Effector memory CD8-positive, alpha-beta T cell (primary cell): ENCODE measurements at regions not wholly inside any gene's neighbourhood (a gene's known extent, or its start where the extent isn't known, plus 50 kb on each side); places are given as distances from the start of the nearest gene placed in this dataset.

Experiments used
- ATAC-seq: fragments of 150-1000 bp; cut with Tn5 transposase; replicated peaks from 2 replicates; pipeline ENCODE4 v1.10.0; 2021; ENCODE audit warnings: mild to moderate bottlenecking, moderate library complexity
- DNase-seq, 3 experiments: peaks; one replicate each; pipeline ENCODE4 v3.0.0; 2021
- H3K27ac Mint-ChIP-seq, 2 donors: one replicate each; pipeline ENCODE4 v1.8.0; 2022; ENCODE audit warnings: mild to moderate bottlenecking in 2 of 2, mixed read lengths in 2 of 2, moderate library complexity in 2 of 2
- H3K27me3 Mint-ChIP-seq, 2 donors: one replicate each; pipeline ENCODE4 v1.8.0; 2022; ENCODE audit warnings: mixed read lengths in 2 of 2
- H3K36me3 Mint-ChIP-seq: one replicate; pipeline ENCODE4 v1.8.0; 2022; ENCODE audit warnings: mild to moderate bottlenecking, moderate library complexity, mixed read lengths; ENCODE audit not compliant: insufficient read depth
- H3K4me1 Mint-ChIP-seq, 2 donors: one replicate each; pipeline ENCODE4 v1.8.0; 2022; ENCODE audit warnings: low read depth in 2 of 2, mixed read lengths in 2 of 2
- H3K4me3 Mint-ChIP-seq, 2 donors: one replicate each; pipeline ENCODE4 v1.8.0; 2022; ENCODE audit warnings: mild to moderate bottlenecking in 2 of 2, mixed read lengths in 2 of 2, moderate library complexity in 2 of 2
- H3K9me3 Mint-ChIP-seq, 2 donors: one replicate each; pipeline ENCODE4 v1.8.0; 2022; ENCODE audit warnings: mixed read lengths in 2 of 2

- ATAC-seq (no peak), DNase-seq (no peak)
- Mint-ChIP-seq H3K9me3 (peaks cover 2 to 6% of the 10 kb centered on the region in 2 donors), H3K36me3 (no peaks in the 10 kb centered on the region), H3K27ac (no peak overlapping the region), H3K4me3 (no peak overlapping the region), H3K27me3 (no peaks in the 10 kb centered on the region), H3K4me1 (no peaks in the 10 kb centered on the region)
Observed at GRCh38 chr12:17695495-17695894, 394.5 kb downstream of the RERGL start.

- no peak overlapping the region for H3K27ac Mint-ChIP-seq
- peaks cover 5 to 19% of the 10 kb centered on the region in 2 donors for H3K9me3 Mint-ChIP-seq
- H3K4me3 Mint-ChIP-seq: no peak overlapping the region
Observed at GRCh38 chr12:17691369-17691768, 398.6 kb downstream of the RERGL start.

DNA sequence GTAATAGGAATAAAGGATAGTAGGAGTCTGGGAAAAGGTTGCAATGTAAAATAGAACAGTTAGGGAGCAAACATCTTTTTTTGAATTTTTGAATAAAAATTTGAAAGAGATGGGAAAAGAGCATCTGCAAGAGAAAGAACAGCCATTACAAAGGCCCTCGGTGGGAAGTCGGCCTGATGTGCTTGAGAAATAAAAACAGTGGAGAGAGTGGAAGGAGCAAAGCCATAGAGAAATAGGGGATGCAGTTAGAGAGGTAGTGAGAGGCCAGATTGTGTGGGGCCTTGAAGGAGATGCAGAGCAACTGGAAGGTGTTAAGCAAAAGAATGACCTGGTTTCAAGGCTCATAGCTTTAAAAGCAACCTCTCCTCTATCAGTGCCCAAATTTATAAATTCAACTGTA is 409.8 kb downstream of the RERGL start:
- no peak for DNase-seq
- Mint-ChIP-seq H3K36me3 (no peaks in the 10 kb centered on the region), H3K4me1 (no peaks in the 10 kb centered on the region), H3K4me3 (no peak overlapping the region), H3K27ac (no peak overlapping the region), H3K27me3 (no peaks in the 10 kb centered on the region), H3K9me3 (peaks cover 7 to 11% of the 10 kb centered on the region in 2 donors)
- ATAC-seq: no peak

More at GRCh38 chr12:17691369-17691768, 398.6 kb downstream of the RERGL start:
- no peak for ATAC-seq
- Mint-ChIP-seq H3K27me3 (no peaks in the 10 kb centered on the region), H3K4me1 (no peaks in the 10 kb centered on the region), H3K36me3 (no peaks in the 10 kb centered on the region)
- no peak for DNase-seq

DNA sequence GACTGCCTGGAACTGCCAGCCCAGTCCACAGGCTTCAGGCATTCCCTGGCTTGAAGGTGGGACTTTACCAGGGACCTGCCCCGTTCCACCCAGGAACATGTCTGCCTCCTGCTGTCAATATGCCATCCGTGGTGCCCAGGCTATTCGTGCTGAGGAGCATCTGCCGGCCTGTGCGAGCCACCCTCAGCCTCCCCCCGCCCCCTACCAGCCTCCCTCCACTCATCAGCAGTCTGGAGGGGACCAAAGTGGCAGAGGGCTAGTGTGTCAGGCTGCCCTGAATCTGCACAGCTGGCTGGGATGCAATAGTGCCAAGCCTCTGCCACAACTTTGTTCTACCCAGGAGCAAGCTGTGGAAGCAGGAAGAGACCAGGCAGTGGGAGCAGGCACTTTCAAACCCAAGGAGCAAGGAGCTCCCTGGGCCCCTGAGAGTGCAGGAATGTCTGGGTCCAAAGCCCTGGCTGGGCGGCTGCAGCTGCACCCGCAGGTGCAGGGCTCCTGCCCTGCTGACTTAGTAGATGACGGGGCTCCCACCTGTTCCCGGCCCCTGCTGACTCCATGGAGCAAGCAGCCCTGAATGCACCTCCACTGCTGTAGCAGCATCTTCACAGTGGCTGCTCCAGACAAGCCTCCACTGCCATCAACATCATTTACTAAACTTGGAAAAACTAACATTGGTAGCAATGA is 423.2 kb downstream of the RERGL start:
- H3K4me1 Mint-ChIP-seq: no peaks in the 10 kb centered on the region

DNA sequence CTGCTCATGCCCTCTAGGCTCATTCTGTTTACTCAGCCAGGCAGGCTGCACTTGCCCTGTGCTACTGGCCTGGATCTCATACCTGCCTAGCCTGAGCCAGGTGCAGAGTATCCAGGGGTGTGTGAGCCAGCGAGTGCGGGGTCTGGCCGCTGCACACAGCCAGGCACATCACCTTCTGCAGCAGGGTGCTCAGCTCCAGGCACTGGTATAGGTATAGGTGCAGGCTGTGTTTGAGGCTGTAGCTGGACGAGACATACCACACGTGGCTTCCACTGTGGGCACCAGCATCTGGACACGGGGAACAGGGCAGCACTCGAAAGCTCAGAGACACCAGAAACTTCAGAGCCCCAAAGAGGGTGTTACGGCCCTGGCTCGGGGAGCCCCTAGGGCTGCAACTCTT is 424.2 kb downstream of the RERGL start:
- no peaks in the 10 kb centered on the region for H3K36me3 Mint-ChIP-seq
- no peak overlapping the region for H3K4me3 Mint-ChIP-seq

More for the DNA sequence above, 423.2 kb downstream of the RERGL start:
- Mint-ChIP-seq H3K4me3 (no peak overlapping the region), H3K9me3 (peaks cover 9 to 11% of the 10 kb centered on the region in 2 donors), H3K36me3 (no peaks in the 10 kb centered on the region), H3K27ac (no peak overlapping the region), H3K27me3 (no peaks in the 10 kb centered on the region)
- ATAC-seq (no peak), DNase-seq (no peak)

DNA sequence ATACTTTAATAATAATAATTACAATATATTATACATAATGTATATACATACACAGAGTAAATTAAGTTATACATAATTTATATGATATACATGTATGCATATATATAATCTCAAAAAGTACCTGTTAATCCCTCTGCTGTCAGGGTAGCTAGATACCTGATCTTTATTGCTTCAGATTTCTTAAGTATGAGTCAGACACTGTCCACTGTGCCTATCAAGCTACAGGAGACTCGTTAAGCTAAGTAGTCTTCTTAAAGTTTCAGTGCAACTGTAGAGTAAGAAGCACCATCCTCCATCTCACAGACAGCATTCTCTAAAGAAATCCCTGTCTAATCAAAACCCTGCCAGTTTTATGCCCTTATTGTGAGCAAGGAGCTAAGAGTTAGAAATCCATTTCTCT is 428.7 kb downstream of the RERGL start:
- Mint-ChIP-seq H3K9me3 (peaks cover 6 to 14% of the 10 kb centered on the region in 2 donors), H3K4me3 (no peak overlapping the region), H3K36me3 (no peaks in the 10 kb centered on the region), H3K27me3 (no peaks in the 10 kb centered on the region), H3K4me1 (no peaks in the 10 kb centered on the region), H3K27ac (no peak overlapping the region)
- ATAC-seq: no peak
- DNase-seq: no peak

More for the DNA sequence above, 424.2 kb downstream of the RERGL start:
- ATAC-seq (no peak), DNase-seq (no peak)
- Mint-ChIP-seq H3K9me3 (peaks cover 9 to 11% of the 10 kb centered on the region in 2 donors), H3K27me3 (no peaks in the 10 kb centered on the region), H3K27ac (no peak overlapping the region), H3K4me1 (no peaks in the 10 kb centered on the region)

DNA sequence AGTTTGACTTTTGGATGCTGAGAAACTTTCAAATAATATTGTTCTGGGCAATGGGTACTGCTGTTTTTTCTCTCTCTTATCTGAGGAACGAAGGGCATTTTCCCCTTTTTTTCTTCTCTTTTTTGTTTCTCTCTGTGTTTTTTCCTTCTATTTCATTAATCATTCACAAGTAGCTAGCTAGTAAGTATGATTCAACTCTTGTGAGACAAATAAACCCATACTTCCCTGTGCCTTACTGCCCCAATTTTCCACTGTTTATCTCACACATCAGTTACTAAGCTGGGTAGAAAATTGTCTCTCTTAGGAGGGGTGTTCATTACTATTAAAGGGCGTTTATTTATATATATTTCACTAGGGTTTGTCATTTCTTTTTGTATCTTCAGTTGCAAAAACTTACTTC is 437.6 kb downstream of the RERGL start:
- DNase-seq: no peak
- H3K9me3 Mint-ChIP-seq: peaks cover 0 to 2% of the 10 kb centered on the region in 2 donors
- ATAC-seq: no peak
- no peak overlapping the region for H3K4me3 Mint-ChIP-seq
- H3K27me3 Mint-ChIP-seq: no peaks in the 10 kb centered on the region
- H3K27ac Mint-ChIP-seq: no peak overlapping the region
- H3K36me3 Mint-ChIP-seq: no peaks in the 10 kb centered on the region
- no peaks in the 10 kb centered on the region for H3K4me1 Mint-ChIP-seq

DNA sequence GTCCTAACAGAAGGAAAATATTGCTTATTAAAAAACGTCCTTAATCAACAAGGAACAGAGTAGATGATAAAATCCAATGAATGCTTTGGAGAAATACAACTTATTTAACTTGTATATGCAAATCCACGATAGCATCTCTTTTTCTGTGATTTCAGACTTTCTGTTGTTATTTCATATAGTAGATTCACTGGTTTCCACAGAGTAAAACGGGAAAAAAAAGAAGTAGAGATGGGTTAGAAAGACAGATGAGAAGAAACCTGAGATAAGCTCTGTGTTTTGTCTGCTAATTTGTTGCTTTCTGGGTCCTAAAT is 447.7 kb downstream of the RERGL start:
- Mint-ChIP-seq H3K4me1 (peaks cover 0 to 2% of the 10 kb centered on the region in 2 donors), H3K36me3 (no peaks in the 10 kb centered on the region), H3K4me3 (peak overlapping the region in 1 of 2 donors; percentile 32), H3K27me3 (no peaks in the 10 kb centered on the region), H3K9me3 (peaks cover 2 to 19% of the 10 kb centered on the region in 2 donors), H3K27ac (no peak overlapping the region)
- ATAC-seq (no peak), DNase-seq (no peak)

DNA sequence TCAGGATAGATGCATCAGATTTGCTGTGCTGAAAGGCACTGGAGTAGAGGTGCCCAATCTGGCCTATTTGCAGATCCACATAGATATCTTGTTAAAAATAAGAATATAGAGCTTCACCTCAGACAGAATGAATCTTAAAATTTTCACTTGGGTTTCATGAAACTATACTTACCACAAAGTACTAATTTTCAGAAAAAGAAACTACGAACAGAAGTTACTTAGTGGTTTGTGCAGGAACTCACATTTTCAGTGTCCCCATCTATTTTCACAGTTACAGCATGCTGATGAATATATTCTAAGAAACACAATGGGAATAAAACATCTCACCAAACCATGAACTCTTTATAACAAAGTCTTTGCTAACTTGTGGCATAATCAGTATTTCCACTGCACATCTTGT is 449.4 kb downstream of the RERGL start:
- Mint-ChIP-seq H3K36me3 (no peaks in the 10 kb centered on the region), H3K4me3 (no peak overlapping the region), H3K4me1 (peaks cover 0 to 2% of the 10 kb centered on the region in 2 donors), H3K27me3 (no peaks in the 10 kb centered on the region), H3K27ac (no peak overlapping the region), H3K9me3 (peaks cover 0 to 12% of the 10 kb centered on the region in 2 donors)
- ATAC-seq (no peak), DNase-seq (no peak)

- Mint-ChIP-seq H3K4me1 (no peaks in the 10 kb centered on the region), H3K27me3 (no peaks in the 10 kb centered on the region), H3K27ac (no peak overlapping the region), H3K36me3 (no peaks in the 10 kb centered on the region), H3K9me3 (peaks cover 0 to 18% of the 10 kb centered on the region in 2 donors), H3K4me3 (no peak overlapping the region)
- no peak for ATAC-seq
- DNase-seq: no peak
Observed at GRCh38 chr12:17618831-17619230, 471.2 kb downstream of the RERGL start.

DNA sequence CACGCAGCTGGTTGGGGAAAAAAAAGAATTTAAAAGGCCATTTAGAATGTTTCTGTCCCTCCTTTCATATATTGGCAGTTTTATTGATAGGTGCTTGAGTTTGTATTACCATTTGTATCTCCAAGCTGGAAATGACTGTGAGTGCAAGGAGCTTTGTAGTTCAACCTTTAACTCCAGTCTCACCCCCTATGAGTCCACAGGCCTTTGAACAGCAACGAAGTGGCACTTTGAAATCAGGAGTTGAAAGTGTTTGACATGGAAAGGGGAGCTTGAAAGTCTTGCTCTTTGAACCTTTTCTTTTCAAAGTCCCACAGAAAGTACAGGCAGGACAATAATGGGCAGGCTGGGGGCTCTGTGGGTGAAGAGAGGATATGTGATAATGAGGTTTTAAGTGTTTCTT is 480.3 kb downstream of the RERGL start:
- no peaks in the 10 kb centered on the region for H3K36me3 Mint-ChIP-seq
- H3K27ac Mint-ChIP-seq: no peak overlapping the region
- no peak overlapping the region for H3K4me3 Mint-ChIP-seq
- ATAC-seq (no peak), DNase-seq (no peak)
- H3K27me3 Mint-ChIP-seq: no peaks in the 10 kb centered on the region
- H3K9me3 Mint-ChIP-seq: peaks cover 0 to 2% of the 10 kb centered on the region in 2 donors
- H3K4me1 Mint-ChIP-seq: no peaks in the 10 kb centered on the region

- no peak for ATAC-seq
- Mint-ChIP-seq H3K36me3 (no peaks in the 10 kb centered on the region), H3K9me3 (peaks cover 0 to 2% of the 10 kb centered on the region in 2 donors), H3K27ac (no peak overlapping the region), H3K4me1 (no peaks in the 10 kb centered on the region), H3K27me3 (no peaks in the 10 kb centered on the region), H3K4me3 (no peak overlapping the region)
- DNase-seq: no peak
Observed at GRCh38 chr12:17609153-17609552, 480.8 kb downstream of the RERGL start.

DNA sequence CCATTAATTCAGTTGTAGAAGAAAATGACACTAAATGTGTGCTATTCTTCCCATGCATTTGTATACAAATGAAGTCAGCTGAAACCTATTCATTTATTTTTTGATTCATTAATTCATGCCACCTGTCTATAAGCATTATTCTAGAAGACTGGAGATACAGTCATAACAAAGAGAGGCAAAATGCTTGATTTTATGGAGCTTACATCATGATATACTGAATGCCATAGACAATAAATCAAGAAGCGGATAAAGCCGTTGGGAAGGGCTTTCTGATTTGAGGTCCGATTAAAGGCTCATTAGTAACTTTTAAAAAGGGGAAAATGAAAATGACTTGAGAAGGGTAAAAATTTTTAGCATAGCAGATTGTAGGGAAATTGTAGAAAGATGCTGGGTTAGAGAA is 494.9 kb downstream of the RERGL start:
- no peaks in the 10 kb centered on the region for H3K27me3 Mint-ChIP-seq
- H3K4me1 Mint-ChIP-seq: no peaks in the 10 kb centered on the region
- no peaks in the 10 kb centered on the region for H3K36me3 Mint-ChIP-seq
- ATAC-seq (no peak), DNase-seq (no peak)
- no peak overlapping the region for H3K27ac Mint-ChIP-seq
- no peak overlapping the region for H3K4me3 Mint-ChIP-seq
- H3K9me3 Mint-ChIP-seq: peaks cover 0 to 6% of the 10 kb centered on the region in 2 donors

DNA sequence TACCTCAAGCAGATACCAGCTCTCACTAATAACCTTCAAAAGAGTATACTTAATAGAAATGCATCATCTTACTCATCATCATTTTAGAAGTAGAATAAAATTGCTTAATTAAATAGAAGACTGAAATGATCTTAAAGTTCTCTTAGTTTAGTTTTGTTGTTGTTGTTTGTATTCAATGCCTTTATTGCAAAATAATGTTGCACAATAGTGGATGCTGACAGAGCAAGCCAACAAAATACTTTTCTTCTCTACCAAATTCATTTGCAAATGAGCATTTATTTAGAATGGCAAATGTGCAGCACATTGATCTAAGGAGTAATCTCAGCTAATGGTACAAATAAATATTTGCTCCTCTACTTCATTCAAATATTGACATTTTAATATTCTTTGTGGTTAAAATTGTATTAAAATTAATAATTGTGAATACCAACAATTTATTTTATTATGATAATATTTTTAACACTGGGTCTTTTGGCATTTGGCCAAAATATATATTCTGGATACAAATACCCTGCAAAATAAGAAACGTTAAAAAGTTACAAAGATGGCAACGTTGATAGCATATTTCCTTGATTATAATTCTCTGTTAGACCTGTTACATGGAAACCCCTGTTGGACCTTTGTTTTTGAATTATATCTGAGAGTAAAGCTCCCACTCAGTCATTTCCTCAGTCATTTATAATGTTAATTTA is 496.1 kb downstream of the RERGL start:
- no peak for DNase-seq
- no peak for ATAC-seq
- no peak overlapping the region for H3K27ac Mint-ChIP-seq
- no peaks in the 10 kb centered on the region for H3K4me1 Mint-ChIP-seq
- H3K36me3 Mint-ChIP-seq: no peaks in the 10 kb centered on the region
- H3K4me3 Mint-ChIP-seq: no peak overlapping the region
- H3K27me3 Mint-ChIP-seq: no peaks in the 10 kb centered on the region
- H3K9me3 Mint-ChIP-seq: peaks cover 2 to 11% of the 10 kb centered on the region in 2 donors
